DOHH2 (cell line): ENCODE measurements at regions not wholly inside any gene's neighbourhood (a gene's known extent, or its start where the extent isn't known, plus 50 kb on each side); places are given as distances from the start of the nearest gene placed in this dataset.

ENCODE experiments used
- CTCF ChIP-seq: fragments of 200-600 bp; sonication (generic); IDR thresholded peaks from one replicate; pipeline ENCODE4 v1.5.1; 2014; ENCODE audit warnings: antibody characterized with exemption, mild to moderate bottlenecking, low read depth, low read length; ENCODE audit not compliant: poor library complexity, severe bottlenecking
- EZH2phosphoT487 ChIP-seq: fragments of 200-600 bp; sonication (generic); IDR thresholded peaks from 2 replicates; pipeline ENCODE4 v1.6.1; 2017; ENCODE audit warnings: borderline replicate concordance, mild to moderate bottlenecking, antibody characterized with exemption, low read length, moderate library complexity, mixed read lengths

GRCh38 chr7:25368599-25369201 is 140.4 kb upstream of the NPVF start:
- TF ChIP-seq CTCF (no peak), EZH2phosphoT487 (no peak)
